Body of pancreas (tissue), 4 donors: ENCODE measurements at regions not wholly inside any gene's neighbourhood (a gene's known extent, or its start where the extent isn't known, plus 50 kb on each side); places are given as distances from the start of the nearest gene placed in this dataset.

Source experiments
- POLR2A ChIP-seq, 3 donors: fragments of 450-650 bp; IDR thresholded peaks; one replicate each; pipeline ENCODE4 v1.6.1; 2016; ENCODE audit warnings: antibody characterized with exemption in 3 of 3, mild to moderate bottlenecking in 2 of 3
- TF ChIP-seq, protein P1 (sequence below), 7 experiments: fragments of 450-650 bp in 4 of 7; fragments of 200-600 bp in 3 of 7; sonication (generic) in 3 of 7; IDR thresholded peaks; one replicate each; pipeline ENCODE4 v1.5.1; 2016 to 2019; ENCODE audit warnings: antibody characterized with exemption in 7 of 7

DNA sequence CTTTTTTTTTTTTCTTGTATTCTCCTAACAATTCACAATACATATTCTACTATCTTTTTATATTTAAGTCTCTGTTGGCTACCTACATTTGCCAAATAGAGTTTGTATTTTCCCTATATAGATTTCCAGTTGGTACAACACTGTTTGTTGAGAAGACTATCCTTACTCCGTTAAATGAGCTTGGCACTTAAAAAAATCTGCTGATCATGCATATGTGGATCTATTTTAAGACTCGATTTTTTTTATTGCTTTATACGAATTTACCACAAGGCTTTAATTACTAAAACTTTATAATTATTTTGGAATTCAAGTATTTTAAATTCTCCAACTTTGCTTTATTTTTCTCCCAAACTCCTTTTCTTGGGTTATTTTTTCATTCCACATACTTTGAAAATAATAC is 855.6 kb downstream of the C6orf118 start:
- TF ChIP-seq, protein P1, sequence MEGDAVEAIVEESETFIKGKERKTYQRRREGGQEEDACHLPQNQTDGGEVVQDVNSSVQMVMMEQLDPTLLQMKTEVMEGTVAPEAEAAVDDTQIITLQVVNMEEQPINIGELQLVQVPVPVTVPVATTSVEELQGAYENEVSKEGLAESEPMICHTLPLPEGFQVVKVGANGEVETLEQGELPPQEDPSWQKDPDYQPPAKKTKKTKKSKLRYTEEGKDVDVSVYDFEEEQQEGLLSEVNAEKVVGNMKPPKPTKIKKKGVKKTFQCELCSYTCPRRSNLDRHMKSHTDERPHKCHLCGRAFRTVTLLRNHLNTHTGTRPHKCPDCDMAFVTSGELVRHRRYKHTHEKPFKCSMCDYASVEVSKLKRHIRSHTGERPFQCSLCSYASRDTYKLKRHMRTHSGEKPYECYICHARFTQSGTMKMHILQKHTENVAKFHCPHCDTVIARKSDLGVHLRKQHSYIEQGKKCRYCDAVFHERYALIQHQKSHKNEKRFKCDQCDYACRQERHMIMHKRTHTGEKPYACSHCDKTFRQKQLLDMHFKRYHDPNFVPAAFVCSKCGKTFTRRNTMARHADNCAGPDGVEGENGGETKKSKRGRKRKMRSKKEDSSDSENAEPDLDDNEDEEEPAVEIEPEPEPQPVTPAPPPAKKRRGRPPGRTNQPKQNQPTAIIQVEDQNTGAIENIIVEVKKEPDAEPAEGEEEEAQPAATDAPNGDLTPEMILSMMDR (IDR thresholded peaks at IDR 0.05), result no peak
- TF ChIP-seq POLR2A (IDR thresholded peaks at IDR 0.05), result no peak
